K562 (cell line): ENCODE measurements at regions not wholly inside any gene's neighbourhood (a gene's known extent, or its start where the extent isn't known, plus 50 kb on each side); places are given as distances from the start of the nearest gene placed in this dataset.
A peak's percentile ranks its signal among the peaks of the same experiment; 100 is the strongest.

ENCODE experiments used
- ATAC-seq: fragments of 200-7000 bp; cut with Tn5 transposase; 3 replicates; pipeline ENCODE4 v1.9.1; 2020; ENCODE audit warnings: moderate library complexity
- BruUV-seq: library from RNA; stranded (reverse); fragments of 400-500 nt; replicated peaks from 2 replicates; lab custom pipeline; 2021; lab: Mats Ljungman, UMichigan
- CTCF ChIA-PET: fragments of 300-600 bp; formaldehyde crosslinking; extraction: SDS; loops from one replicate; lab custom pipeline; 2021; ENCODE audit warnings: low intra/inter-chr PET ratio; lab: Yijun Ruan, JAX
- POLR2A ChIA-PET: fragments of 300-600, 350-650 bp; sonication (Branson Sonifier 250); formaldehyde crosslinking; extraction: SDS; loops from one replicate; lab custom pipeline; 2021; ENCODE audit warnings: antibody characterized with exemption, inconsistent platforms; lab: Yijun Ruan, JAX
- DNase-seq, 4 experiments: peaks; one replicate each; pipeline versions ENCODE4 v3.0.0 to v3.0.0-alpha.2; 2011 to 2018; ENCODE audit warnings: low spot score in 3 of 4, mixed read lengths in 3 of 4; ENCODE audit errors: extremely low read depth in 1 of 4
- FAIRE-seq: peaks from 2 replicates; lab custom pipeline; 2011; peaks lifted over from hg19 to GRCh38; lab: Jason Lieb, UNC
- H2AFZ ChIP-seq: 2 replicates; pipeline ENCODE4 v1.6.0; 2011; ENCODE audit warnings: low read depth, low read length, control low read depth, inconsistent platforms
- H3K27ac ChIP-seq: fragments of 200-600 bp; 3 replicates; pipeline ENCODE4 v1.8.0; 2011; ENCODE audit warnings: low read depth, mild to moderate bottlenecking, control low read depth, inconsistent platforms, low read length, moderate library complexity, mixed read lengths; ENCODE audit errors: extremely low read depth
- H3K27me3 ChIP-seq, 2 experiments: fragments of 300-600 bp in 1 of 2; 2 replicates in 1 of 2; 3 replicates in 1 of 2; pipeline versions ENCODE4 v1.6.0 to v1.8.0; 2011; ENCODE audit warnings: inconsistent platforms in 2 of 2, low read length in 2 of 2, mild to moderate bottlenecking in 1 of 2, mixed read lengths in 1 of 2, moderate library complexity in 1 of 2; ENCODE audit not compliant: control insufficient read depth in 2 of 2, insufficient read depth in 2 of 2
- H3K36me3 ChIP-seq: fragments of 300-600 bp; 3 replicates; pipeline ENCODE4 v1.8.0; 2011; ENCODE audit warnings: mild to moderate bottlenecking, low read length, inconsistent platforms; ENCODE audit not compliant: control insufficient read depth, insufficient read depth
- H3K4me1 ChIP-seq, 2 experiments: fragments of 200-600 bp in 1 of 2; replicated peaks in 1 of 2; 2 replicates in 1 of 2; 3 replicates in 1 of 2; pipeline versions ENCODE4 v1.5.1 to v1.8.0; 2011; ENCODE audit warnings: inconsistent platforms in 2 of 2, low read length in 2 of 2, mild to moderate bottlenecking in 1 of 2, mixed read lengths in 1 of 2, moderate library complexity in 1 of 2; ENCODE audit not compliant: control insufficient read depth in 2 of 2, insufficient read depth in 2 of 2
- H3K4me2 ChIP-seq: 2 replicates; pipeline ENCODE4 v1.6.1; 2011; ENCODE audit warnings: low read length, control low read depth, inconsistent platforms, mixed read lengths; ENCODE audit not compliant: insufficient read depth
- H3K4me3 ChIP-seq: fragments of 200-600 bp; sonication (generic), shearing (Covaris generic); 2 replicates; pipeline ENCODE4 v1.5.1; 2016; ENCODE audit warnings: control low read depth, inconsistent platforms
- H3K79me2 ChIP-seq: fragments of 200-600 bp; 3 replicates; pipeline ENCODE4 v1.8.0; 2011; ENCODE audit warnings: low read length, inconsistent platforms; ENCODE audit not compliant: control insufficient read depth, insufficient read depth
- H3K9ac ChIP-seq, 2 experiments: 2 replicates each; pipeline versions ENCODE4 v1.6.0 to v1.6.1; 2011; ENCODE audit warnings: low read depth in 2 of 2, low read length in 2 of 2, control low read depth in 1 of 2, inconsistent platforms in 1 of 2, mild to moderate bottlenecking in 1 of 2, mixed read lengths in 1 of 2; ENCODE audit not compliant: insufficient read depth in 1 of 2
- H3K9me1 ChIP-seq: one replicate; pipeline ENCODE4 v1.6.0; 2011; ENCODE audit warnings: inconsistent platforms, mild to moderate bottlenecking, low read length, moderate library complexity; ENCODE audit not compliant: control insufficient read depth, insufficient read depth
- H3K9me3 ChIP-seq: replicated peaks from 2 replicates; pipeline ENCODE4 v1.5.1; 2011; ENCODE audit warnings: low read depth, low read length, inconsistent platforms; ENCODE audit not compliant: control insufficient read depth, insufficient read depth
- H4K20me1 ChIP-seq: replicated peaks from 2 replicates; pipeline ENCODE4 v1.6.1; 2011; ENCODE audit warnings: low read length, inconsistent platforms, mixed read lengths; ENCODE audit not compliant: control insufficient read depth, insufficient read depth
- MXD1 ChIP-seq: fragments of 250-450 bp; sonication (Bioruptor Pico); IDR thresholded peaks from 2 replicates; pipeline ENCODE4 v1.8.0; 2021; ENCODE audit warnings: borderline replicate concordance, mild to moderate bottlenecking, moderate library complexity; ENCODE audit not compliant: poor library complexity, severe bottlenecking
- PBX2 ChIP-seq, 2 experiments: IDR thresholded peaks in 1 of 2; conservative IDR thresholded peaks in 1 of 2; 2 replicates each; pipeline ENCODE4 v1.6.1; 2016; ENCODE audit warnings: low read depth in 2 of 2, mild to moderate bottlenecking in 1 of 2, missing compliant biosample characterization in 1 of 2, missing genetic modification characterization in 1 of 2, moderate library complexity in 1 of 2
- WGBS: fragments of 100-300 bp; shearing (Covaris generic); methylation state at CpG from one replicate; pipeline ENCODE4 v1.1.6; 2016; ENCODE audit warnings: low coverage, mixed read lengths; ENCODE audit not compliant: insufficient coverage; ENCODE audit errors: missing lambda C conversion rate; 5-methylcytosine and 5-hydroxymethylcytosine counted together
- in situ Hi-C: fragments of 300-500 bp; cut with MboI; formaldehyde crosslinking; loops from 4 replicates; pipeline ENCODE4 v1.15.0; 2018; ENCODE audit warnings: inconsistent platforms, mixed read lengths
- intact Hi-C: fragments of 100-400 bp; cut with micrococcal nuclease; formaldehyde crosslinking; loops from 2 replicates; pipeline ENCODE4 v1.14.2; 2022

- DNase-seq, result no peak
- Histone ChIP-seq H2AFZ (no peak overlapping the region), H4K20me1 (no peaks in the 10 kb centered on the region), H3K4me1 (no peaks in the 10 kb centered on the region), H3K27ac (no peak overlapping the region), H3K9me3 (no peaks in the 10 kb centered on the region), H3K4me3 (no peak overlapping the region), H3K9ac (no peak overlapping the region), H3K4me2 (no peak overlapping the region), H3K27me3 (no peaks in the 10 kb centered on the region), H3K36me3 (no peaks in the 10 kb centered on the region), H3K9me1 (no peaks in the 10 kb centered on the region), H3K79me2 (no peaks in the 10 kb centered on the region)
- intact Hi-C loops (no loop called here), in situ Hi-C loops (no loop called here)
- 0% methylated on average over 1 of the region's 1 CpG for WGBS
- ChIA-PET POLR2A (no interaction called here), CTCF (no interaction called here)
- ATAC-seq, result no peak
- no peak for FAIRE-seq
- TF ChIP-seq MXD1 (CRISPR knock-in tag), result no peak
- no peak for TF ChIP-seq PBX2 (CRISPR knock-in tag; IDR thresholded peaks at IDR 0.05; ENCODE audit: low read depth)
- peak; percentile 63; the same call in 1 of the 2 replicates for TF ChIP-seq PBX2 (tag; conservative IDR thresholded peaks at IDR 0.05; ENCODE audit: low read depth)
- no TSS peak for BruUV-seq
Observed at GRCh38 chr11:37978647-37979046, 1380.6 kb upstream of the RAG2 start.
